Neural progenitor cell (in vitro differentiated cells): ENCODE measurements at regions not wholly inside any gene's neighbourhood (a gene's known extent, or its start where the extent isn't known, plus 50 kb on each side); places are given as distances from the start of the nearest gene placed in this dataset.

ENCODE experiments used
- DNase-seq: peaks from one replicate; pipeline ENCODE4 v3.0.0-alpha.2; 2016; ENCODE audit warnings: low spot score
- H2AFZ ChIP-seq: fragments of 200-600 bp; sonication (generic); replicated peaks from 2 replicates; pipeline ENCODE4 v1.6.1; 2016; ENCODE audit warnings: antibody characterized with exemption
- H3F3A ChIP-seq: fragments of 200-600 bp; sonication (generic); 2 replicates; pipeline ENCODE4 v1.6.1; 2016; ENCODE audit warnings: antibody characterized with exemption, low read depth
- H3K27ac ChIP-seq: fragments of 200-600 bp; sonication (generic); 2 replicates; pipeline ENCODE4 v1.5.1; 2016; ENCODE audit warnings: mild to moderate bottlenecking
- H3K27me3 ChIP-seq: fragments of 200-600 bp; sonication (generic); 2 replicates; pipeline ENCODE4 v1.6.1; 2016; ENCODE audit warnings: mild to moderate bottlenecking, moderate library complexity
- H3K36me3 ChIP-seq: fragments of 200-600 bp; sonication (generic); 2 replicates; pipeline ENCODE4 v1.5.1; 2016
- H3K4me1 ChIP-seq: fragments of 200-600 bp; sonication (generic); 2 replicates; pipeline ENCODE4 v1.6.1; 2016; ENCODE audit warnings: mixed run types
- H3K4me2 ChIP-seq: fragments of 200-600 bp; sonication (generic); 2 replicates; pipeline ENCODE4 v1.6.1; 2016
- H3K4me3 ChIP-seq: fragments of 200-600 bp; sonication (generic); 2 replicates; pipeline ENCODE4 v1.5.1; 2016
- H3K79me2 ChIP-seq: fragments of 200-600 bp; sonication (generic); 2 replicates; pipeline ENCODE4 v1.6.1; 2016; ENCODE audit warnings: low read depth
- H3K9ac ChIP-seq: fragments of 200-600 bp; sonication (generic); 2 replicates; pipeline ENCODE4 v1.6.1; 2016
- H3K9me3 ChIP-seq: fragments of 200-600 bp; sonication (generic); 2 replicates; pipeline ENCODE4 v1.5.1; 2016; ENCODE audit warnings: low read depth
- H4K20me1 ChIP-seq: fragments of 200-600 bp; sonication (generic); 2 replicates; pipeline ENCODE4 v1.6.1; 2016; ENCODE audit warnings: low read depth
- H3K27ac Mint-ChIP-seq: 3 replicates; pipeline ENCODE4 v1.8.0; 2021; ENCODE audit warnings: mixed read lengths
- H3K27me3 Mint-ChIP-seq: 2 replicates; pipeline ENCODE4 v1.8.0; 2022; ENCODE audit warnings: low read depth, mild to moderate bottlenecking, inconsistent platforms, moderate library complexity, mixed read lengths; ENCODE audit not compliant: insufficient read depth
- H3K36me3 Mint-ChIP-seq: 3 replicates; pipeline ENCODE4 v1.8.0; 2021; ENCODE audit warnings: mixed read lengths
- H3K4me1 Mint-ChIP-seq: 3 replicates; pipeline ENCODE4 v1.8.0; 2021; ENCODE audit warnings: mixed read lengths
- H3K4me3 Mint-ChIP-seq: 3 replicates; pipeline ENCODE4 v1.8.0; 2021; ENCODE audit warnings: mild to moderate bottlenecking, moderate library complexity, mixed read lengths
- H3K9me3 Mint-ChIP-seq: 3 replicates; pipeline ENCODE4 v1.8.0; 2020; ENCODE audit warnings: mixed read lengths
- EZH2 ChIP-seq: fragments of 200-600 bp; sonication (generic); IDR thresholded peaks from 2 replicates; pipeline ENCODE4 v1.6.1; 2017; ENCODE audit warnings: antibody characterized with exemption, mild to moderate bottlenecking, moderate library complexity
- EZH2phosphoT487 ChIP-seq: fragments of 200-600 bp; sonication (generic); IDR thresholded peaks from 2 replicates; pipeline ENCODE4 v1.6.1; 2017; ENCODE audit warnings: antibody characterized with exemption
- TF ChIP-seq, protein P1 (sequence below): fragments of 200-600 bp; sonication (generic); IDR thresholded peaks from 2 replicates; pipeline ENCODE4 v1.5.1; 2017; ENCODE audit warnings: antibody characterized with exemption, mild to moderate bottlenecking

DNA sequence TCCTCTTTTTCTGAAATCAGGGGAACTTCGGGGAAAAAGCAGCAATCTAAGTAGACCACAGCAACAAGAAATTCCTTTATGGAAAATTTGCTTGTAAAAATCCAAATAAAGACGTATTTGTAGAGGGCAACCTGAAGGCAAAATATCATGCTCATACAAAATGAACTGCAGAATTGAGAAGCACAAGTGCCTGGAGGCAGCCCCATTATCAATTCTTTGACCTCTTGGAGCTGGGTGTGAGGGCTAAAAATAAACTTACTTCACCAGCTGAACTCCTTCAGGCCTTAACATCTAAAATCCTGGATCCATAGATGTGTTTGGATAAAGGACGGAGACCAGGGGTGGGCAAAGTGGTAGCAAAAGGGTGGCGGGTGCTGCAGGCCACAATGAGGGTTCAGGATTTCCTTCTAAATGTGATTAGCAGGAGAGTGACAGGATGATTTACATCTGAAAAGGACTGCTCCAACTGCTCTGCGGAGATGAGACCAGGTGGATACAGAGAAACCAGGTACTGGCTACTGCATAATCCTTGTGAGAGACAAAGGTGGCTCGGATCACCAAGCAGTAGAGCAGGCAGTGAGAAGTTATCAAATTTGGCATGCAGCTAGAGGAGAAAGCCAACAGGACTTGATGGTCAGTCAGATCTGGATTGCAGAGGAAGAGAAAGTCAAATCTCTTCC, 81.7 kb upstream of the TJP1 start:
- H3K4me1 Mint-ChIP-seq: peaks cover 19% of the 10 kb centered on the region
- DNase-seq: no peak

DNA sequence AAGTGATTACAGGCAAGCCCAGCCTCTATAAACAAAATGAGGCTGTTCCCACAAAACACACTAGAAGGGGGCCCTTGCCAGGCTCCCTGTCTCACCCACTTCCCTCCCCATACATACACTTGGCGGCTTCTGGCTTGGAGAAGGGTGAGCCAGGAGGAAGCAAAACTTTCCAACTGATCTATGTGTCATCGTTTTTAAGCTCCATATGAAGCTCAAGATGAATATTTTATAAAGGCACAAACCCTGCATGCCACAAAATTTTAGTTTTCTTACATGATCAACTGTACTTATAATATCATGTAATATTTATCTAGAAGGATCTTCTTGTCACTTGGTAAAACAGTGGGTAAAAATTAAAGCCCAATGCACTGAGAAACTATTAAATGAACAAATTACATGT, 80.8 kb upstream of the TJP1 start:
- no peaks in the 10 kb centered on the region for H3K36me3 ChIP-seq
- no peak for TF ChIP-seq EZH2
- TF ChIP-seq, protein P1, sequence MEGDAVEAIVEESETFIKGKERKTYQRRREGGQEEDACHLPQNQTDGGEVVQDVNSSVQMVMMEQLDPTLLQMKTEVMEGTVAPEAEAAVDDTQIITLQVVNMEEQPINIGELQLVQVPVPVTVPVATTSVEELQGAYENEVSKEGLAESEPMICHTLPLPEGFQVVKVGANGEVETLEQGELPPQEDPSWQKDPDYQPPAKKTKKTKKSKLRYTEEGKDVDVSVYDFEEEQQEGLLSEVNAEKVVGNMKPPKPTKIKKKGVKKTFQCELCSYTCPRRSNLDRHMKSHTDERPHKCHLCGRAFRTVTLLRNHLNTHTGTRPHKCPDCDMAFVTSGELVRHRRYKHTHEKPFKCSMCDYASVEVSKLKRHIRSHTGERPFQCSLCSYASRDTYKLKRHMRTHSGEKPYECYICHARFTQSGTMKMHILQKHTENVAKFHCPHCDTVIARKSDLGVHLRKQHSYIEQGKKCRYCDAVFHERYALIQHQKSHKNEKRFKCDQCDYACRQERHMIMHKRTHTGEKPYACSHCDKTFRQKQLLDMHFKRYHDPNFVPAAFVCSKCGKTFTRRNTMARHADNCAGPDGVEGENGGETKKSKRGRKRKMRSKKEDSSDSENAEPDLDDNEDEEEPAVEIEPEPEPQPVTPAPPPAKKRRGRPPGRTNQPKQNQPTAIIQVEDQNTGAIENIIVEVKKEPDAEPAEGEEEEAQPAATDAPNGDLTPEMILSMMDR: no peak
- no peak for TF ChIP-seq EZH2phosphoT487

More for the DNA sequence above, 81.7 kb upstream of the TJP1 start:
- Histone ChIP-seq H3K9ac (no peak overlapping the region), H3K9me3 (no peaks in the 10 kb centered on the region), H3K27me3 (no peaks in the 10 kb centered on the region), H3K4me2 (peak overlapping the region; percentile 23), H3F3A (peaks cover 9% of the 10 kb centered on the region), H3K36me3 (no peaks in the 10 kb centered on the region), H3K27ac (no peak overlapping the region), H4K20me1 (no peaks in the 10 kb centered on the region), H3K4me3 (no peak overlapping the region), H3K4me1 (peaks cover 9% of the 10 kb centered on the region), H2AFZ (peak overlapping the region; percentile 60), H3K79me2 (no peaks in the 10 kb centered on the region)
- no peaks in the 10 kb centered on the region for H3K36me3 Mint-ChIP-seq
- no peaks in the 10 kb centered on the region for H3K27me3 Mint-ChIP-seq
- no peaks in the 10 kb centered on the region for H3K9me3 Mint-ChIP-seq
- H3K4me3 Mint-ChIP-seq: no peak overlapping the region
- H3K27ac Mint-ChIP-seq: no peak overlapping the region
- TF ChIP-seq EZH2 (no peak), EZH2phosphoT487 (no peak)
- TF ChIP-seq, protein P1: no peak

DNA sequence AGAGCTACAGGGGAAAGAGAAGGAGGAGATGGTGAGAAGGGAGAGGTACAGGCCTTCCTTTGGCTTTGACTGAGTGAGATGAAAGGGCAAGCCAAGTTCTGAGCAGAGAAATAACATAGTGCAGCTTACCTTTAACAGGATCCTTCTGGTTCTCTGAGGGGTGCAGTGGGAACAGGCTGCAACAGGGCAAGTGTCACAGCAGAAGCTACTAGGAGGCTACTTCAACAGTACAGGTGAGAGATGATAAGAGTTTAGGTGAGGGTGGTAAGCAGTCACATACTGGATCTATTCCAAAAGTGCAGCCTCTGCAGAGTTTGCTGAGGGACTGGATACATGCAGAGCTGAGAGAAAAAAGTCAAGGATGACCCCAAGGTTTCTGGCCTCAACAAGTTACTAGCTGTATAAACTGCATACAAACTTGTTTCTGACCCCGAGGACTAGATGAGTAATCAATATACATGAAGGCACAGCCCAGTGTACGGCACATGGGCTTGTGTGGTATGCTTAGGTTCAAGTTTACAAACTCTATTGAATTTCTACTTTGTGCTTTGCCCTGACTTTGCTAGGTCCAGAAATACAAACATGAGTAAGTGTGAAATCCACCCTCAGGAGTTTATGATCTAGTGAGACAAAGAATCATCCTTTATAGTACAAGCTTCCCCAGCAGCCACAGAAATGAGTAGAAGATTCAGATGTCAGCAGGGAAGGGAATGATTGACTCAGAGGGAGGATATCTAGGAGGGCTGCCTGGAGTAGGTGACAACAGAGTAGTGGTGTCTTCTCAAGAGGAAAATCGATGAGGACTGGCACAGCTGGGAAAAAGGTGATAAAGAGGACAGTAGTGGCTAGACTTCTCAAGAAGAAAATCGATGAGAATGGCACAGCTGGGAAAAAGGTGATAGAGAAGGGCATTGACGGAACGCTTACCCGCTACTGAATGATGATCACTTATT, 78.2 kb upstream of the TJP1 start:
- H3K27ac Mint-ChIP-seq: no peak overlapping the region
- H3K27me3 Mint-ChIP-seq: no peaks in the 10 kb centered on the region
- peaks cover 2% of the 10 kb centered on the region for H3K36me3 Mint-ChIP-seq

More for the DNA sequence above, 80.8 kb upstream of the TJP1 start:
- peaks cover 19% of the 10 kb centered on the region for H3K4me1 Mint-ChIP-seq
- Histone ChIP-seq H3K27ac (no peak overlapping the region), H3K79me2 (no peaks in the 10 kb centered on the region), H3K27me3 (no peaks in the 10 kb centered on the region), H3F3A (peaks cover 9% of the 10 kb centered on the region), H3K4me3 (no peak overlapping the region), H3K9me3 (no peaks in the 10 kb centered on the region), H3K4me2 (no peak overlapping the region), H2AFZ (no peak overlapping the region), H3K9ac (no peak overlapping the region), H3K4me1 (peaks cover 9% of the 10 kb centered on the region), H4K20me1 (no peaks in the 10 kb centered on the region)
- no peak for DNase-seq
- H3K36me3 Mint-ChIP-seq: no peaks in the 10 kb centered on the region
- no peak overlapping the region for H3K4me3 Mint-ChIP-seq
- no peak overlapping the region for H3K27ac Mint-ChIP-seq
- peaks cover 3% of the 10 kb centered on the region for H3K9me3 Mint-ChIP-seq
- H3K27me3 Mint-ChIP-seq: no peaks in the 10 kb centered on the region

More for the DNA sequence above, 78.2 kb upstream of the TJP1 start:
- Histone ChIP-seq H3K79me2 (no peaks in the 10 kb centered on the region), H3K27ac (no peak overlapping the region), H2AFZ (no peak overlapping the region), H3K36me3 (no peaks in the 10 kb centered on the region), H3K9me3 (no peaks in the 10 kb centered on the region), H3K27me3 (no peaks in the 10 kb centered on the region), H3K9ac (no peak overlapping the region), H4K20me1 (no peaks in the 10 kb centered on the region), H3F3A (peaks cover 9% of the 10 kb centered on the region), H3K4me3 (no peak overlapping the region), H3K4me2 (no peak overlapping the region), H3K4me1 (peaks cover 9% of the 10 kb centered on the region)
- TF ChIP-seq, protein P1: no peak
- TF ChIP-seq EZH2 (no peak), EZH2phosphoT487 (no peak)
- DNase-seq: no peak
- peaks cover 14% of the 10 kb centered on the region for H3K4me1 Mint-ChIP-seq
- no peak overlapping the region for H3K4me3 Mint-ChIP-seq
- H3K9me3 Mint-ChIP-seq: peaks cover 14% of the 10 kb centered on the region
